BE2C (cell line): ENCODE measurements at regions not wholly inside any gene's neighbourhood (a gene's known extent, or its start where the extent isn't known, plus 50 kb on each side); places are given as distances from the start of the nearest gene placed in this dataset.

Experiments used
- DNase-seq: peaks from one replicate; pipeline ENCODE4 v3.0.0-alpha.2; 2020
- H3K27me3 ChIP-seq: fragments of 250-450 bp; sonication (Bioruptor Pico); 2 replicates; pipeline ENCODE4 v1.5.1; 2020; ENCODE audit warnings: mild to moderate bottlenecking
- H3K36me3 ChIP-seq: fragments of 250-450 bp; sonication (Bioruptor Pico); 2 replicates; pipeline ENCODE4 v1.5.1; 2020; ENCODE audit warnings: mild to moderate bottlenecking
- H3K4me1 ChIP-seq: fragments of 250-450 bp; sonication (Bioruptor Pico); 2 replicates; pipeline ENCODE4 v1.5.1; 2020
- H3K4me3 ChIP-seq: 2 replicates; pipeline ENCODE4 v1.5.1; 2011; ENCODE audit warnings: low read depth, low read length
- H3K9me3 ChIP-seq: fragments of 250-450 bp; sonication (Bioruptor Pico); 2 replicates; pipeline ENCODE4 v1.5.1; 2020
- CTCF ChIP-seq: IDR thresholded peaks from 2 replicates; pipeline ENCODE4 v1.5.1; 2012; ENCODE audit warnings: mild to moderate bottlenecking, low read depth, low read length

DNA sequence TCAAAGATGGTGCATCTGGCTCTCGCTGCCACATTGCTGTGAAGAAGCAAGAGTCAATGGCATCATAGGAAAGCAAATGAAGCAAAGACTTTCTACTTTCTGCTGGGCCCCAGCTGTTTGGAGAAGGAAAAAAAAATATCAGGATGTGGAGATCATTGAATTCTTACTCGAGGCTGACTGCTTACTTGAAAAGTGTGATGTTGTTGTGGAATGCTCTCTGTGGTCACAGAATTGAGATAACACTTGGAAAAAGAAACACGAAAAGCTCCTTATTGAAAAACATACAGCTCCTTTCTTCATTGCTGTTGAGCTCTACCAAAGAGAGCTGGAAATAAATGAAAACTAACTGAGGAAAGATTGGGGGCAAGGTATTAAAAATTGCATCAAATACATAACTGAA lies 157.4 kb upstream of the TBX20 start:
- TF ChIP-seq CTCF, result no peak
- H3K4me3 ChIP-seq, result no peak overlapping the region
- no peaks in the 10 kb centered on the region for H3K36me3 ChIP-seq
- peaks cover 5% of the 10 kb centered on the region; the same call in 1 of the 2 replicates for H3K4me1 ChIP-seq
- H3K27me3 ChIP-seq, result no peaks in the 10 kb centered on the region
- no peak for DNase-seq
- no peaks in the 10 kb centered on the region for H3K9me3 ChIP-seq

GRCh38 chr7:35405461-35405860 lies 151.6 kb upstream of the TBX20 start:
- no peak for TF ChIP-seq CTCF
- H3K27me3 ChIP-seq, result no peaks in the 10 kb centered on the region
- H3K9me3 ChIP-seq, result no peaks in the 10 kb centered on the region
- DNase-seq, result no peak
- H3K4me1 ChIP-seq, result no peaks in the 10 kb centered on the region
- H3K36me3 ChIP-seq, result no peaks in the 10 kb centered on the region
- no peak overlapping the region for H3K4me3 ChIP-seq

GRCh38 chr7:35401217-35401879 lies 147.4 kb upstream of the TBX20 start:
- no peaks in the 10 kb centered on the region for H3K9me3 ChIP-seq
- H3K27me3 ChIP-seq, result no peaks in the 10 kb centered on the region
- no peak for DNase-seq
- H3K4me3 ChIP-seq, result no peak overlapping the region
- TF ChIP-seq CTCF, result no peak
- H3K4me1 ChIP-seq, result no peaks in the 10 kb centered on the region
- H3K36me3 ChIP-seq, result no peaks in the 10 kb centered on the region

- Histone ChIP-seq H3K36me3 (no peaks in the 10 kb centered on the region), H3K4me3 (no peak overlapping the region), H3K9me3 (no peaks in the 10 kb centered on the region), H3K27me3 (no peaks in the 10 kb centered on the region), H3K4me1 (no peaks in the 10 kb centered on the region)
- DNase-seq, result no peak
- no peak for TF ChIP-seq CTCF
Measured at GRCh38 chr7:35399840-35400239, 145.9 kb upstream of the TBX20 start.

DNA sequence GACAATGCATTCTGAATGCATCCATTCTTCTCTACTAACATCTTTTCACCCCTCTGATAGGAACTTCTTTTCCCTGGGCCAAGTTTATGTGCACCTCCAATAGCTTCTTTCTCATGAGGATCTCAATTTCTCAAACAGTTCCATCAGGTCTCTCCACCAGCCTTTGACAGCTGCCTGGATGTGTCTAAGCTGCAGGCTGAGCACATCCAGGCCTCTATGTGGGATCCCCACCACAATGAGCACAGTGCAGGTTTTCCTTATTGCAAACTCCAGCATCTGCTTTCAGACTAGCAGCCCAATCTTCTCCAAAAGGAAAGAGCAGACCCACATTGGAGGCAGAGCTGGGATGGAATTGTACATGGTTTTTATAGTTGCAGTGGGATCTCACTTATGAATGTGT lies 145.3 kb upstream of the TBX20 start:
- no peak for DNase-seq
- Histone ChIP-seq H3K36me3 (no peaks in the 10 kb centered on the region), H3K4me3 (no peak overlapping the region), H3K4me1 (no peaks in the 10 kb centered on the region), H3K9me3 (no peaks in the 10 kb centered on the region), H3K27me3 (no peaks in the 10 kb centered on the region)
- TF ChIP-seq CTCF, result no peak

- Histone ChIP-seq H3K4me1 (no peaks in the 10 kb centered on the region), H3K4me3 (no peak overlapping the region), H3K36me3 (no peaks in the 10 kb centered on the region), H3K9me3 (no peaks in the 10 kb centered on the region), H3K27me3 (no peaks in the 10 kb centered on the region)
- no peak for TF ChIP-seq CTCF
- DNase-seq, result no peak
Measured at GRCh38 chr7:35398518-35398917, 144.6 kb upstream of the TBX20 start.
